Keratinocyte (primary cell): ENCODE measurements at regions not wholly inside any gene's neighbourhood (a gene's known extent, or its start where the extent isn't known, plus 50 kb on each side); places are given as distances from the start of the nearest gene placed in this dataset.

Experiments
- DNase-seq: peaks from one replicate; pipeline ENCODE4 v3.0.0-alpha.2; 2011; ENCODE audit warnings: low read depth, missing footprints, low spot score
- FAIRE-seq: peaks from 2 replicates; lab custom pipeline; 2011; peaks lifted over from hg19 to GRCh38; lab: Jason Lieb, UNC
- H2AFZ ChIP-seq: 2 replicates; pipeline ENCODE4 v1.6.0; 2012; ENCODE audit warnings: low read length, control low read depth, inconsistent platforms; ENCODE audit not compliant: control insufficient read depth
- H3K27ac ChIP-seq: 2 replicates; pipeline ENCODE4 v1.5.1; 2011; ENCODE audit warnings: low read length; ENCODE audit not compliant: control insufficient read depth, insufficient read depth
- H3K27me3 ChIP-seq: 3 replicates; pipeline ENCODE4 v1.6.0; 2011; ENCODE audit warnings: low read length; ENCODE audit not compliant: control insufficient read depth, insufficient read depth; ENCODE audit errors: extremely low read depth
- H3K36me3 ChIP-seq, 2 experiments: 2 replicates in 1 of 2; 3 replicates in 1 of 2; pipeline ENCODE4 v1.5.1; 2011; ENCODE audit warnings: low read length in 2 of 2, mild to moderate bottlenecking in 1 of 2; ENCODE audit not compliant: control insufficient read depth in 2 of 2, insufficient read depth in 2 of 2; ENCODE audit errors: extremely low read depth in 1 of 2
- H3K4me1 ChIP-seq: 3 replicates; pipeline ENCODE4 v1.5.1; 2011; ENCODE audit warnings: low read length; ENCODE audit not compliant: control insufficient read depth, insufficient read depth; ENCODE audit errors: extremely low read depth
- H3K4me2 ChIP-seq: 3 replicates; pipeline ENCODE4 v1.6.0; 2011; ENCODE audit warnings: low read depth, low read length; ENCODE audit not compliant: control insufficient read depth, insufficient read depth; ENCODE audit errors: extremely low read depth
- H3K4me3 ChIP-seq, 3 experiments: fragments of 200-600 bp in 1 of 3; sonication (generic) in 1 of 3; 2 replicates in 2 of 3; 3 replicates in 1 of 3; pipeline ENCODE4 v1.5.1; 2011 to 2016; ENCODE audit warnings: low read length in 3 of 3, mild to moderate bottlenecking in 3 of 3, control low read depth in 2 of 3, inconsistent platforms in 1 of 3, low read depth in 1 of 3, mixed read lengths in 1 of 3, mixed run types in 1 of 3, moderate library complexity in 1 of 3; ENCODE audit not compliant: control insufficient read depth in 2 of 3, insufficient read depth in 2 of 3; ENCODE audit errors: extremely low read depth in 1 of 3
- H3K79me2 ChIP-seq: 2 replicates; pipeline ENCODE4 v1.6.0; 2012; ENCODE audit warnings: low read length; ENCODE audit not compliant: control insufficient read depth, insufficient read depth
- H3K9ac ChIP-seq: 3 replicates; pipeline ENCODE4 v1.6.0; 2011; ENCODE audit warnings: low read length; ENCODE audit not compliant: control insufficient read depth, insufficient read depth; ENCODE audit errors: extremely low read depth
- H3K9me1 ChIP-seq: 3 replicates; pipeline ENCODE4 v1.6.0; 2011; ENCODE audit warnings: low read length; ENCODE audit not compliant: control insufficient read depth, insufficient read depth; ENCODE audit errors: extremely low read depth
- H3K9me3 ChIP-seq: 2 replicates; pipeline ENCODE4 v1.5.1; 2012; ENCODE audit warnings: low read depth, low read length; ENCODE audit not compliant: control insufficient read depth
- H4K20me1 ChIP-seq: 3 replicates; pipeline ENCODE4 v1.6.0; 2011; ENCODE audit warnings: low read length; ENCODE audit not compliant: control insufficient read depth, insufficient read depth; ENCODE audit errors: extremely low read depth
- EZH2 ChIP-seq: IDR thresholded peaks from one replicate; pipeline ENCODE4 v1.6.1; 2012; ENCODE audit warnings: inconsistent platforms, mild to moderate bottlenecking, low read length, moderate library complexity
- dilution Hi-C: fragments of 300-500 bp; cut with MboI; formaldehyde crosslinking; loops from one replicate; pipeline ENCODE4 v1.7.0; 2020; ENCODE audit warnings: low sequenced_read_pairs; ENCODE audit not compliant: extremely low pct_ligation_motif_present
- TF ChIP-seq, protein P1 (sequence below), 3 experiments: IDR thresholded peaks in 1 of 3; conservative IDR thresholded peaks in 1 of 3; optimal IDR thresholded peaks in 1 of 3; 2 replicates in 2 of 3; 3 replicates in 1 of 3; pipeline versions ENCODE3 to v1.5.1; 2011; ENCODE audit warnings: low read length in 3 of 3, mild to moderate bottlenecking in 3 of 3, moderate library complexity in 2 of 3, control low read depth in 1 of 3, inconsistent platforms in 1 of 3; ENCODE audit not compliant: insufficient read depth in 2 of 3; ENCODE audit errors: extremely low read depth in 1 of 3

- Histone ChIP-seq H3K4me2 (no peak overlapping the region), H3K79me2 (no peaks in the 10 kb centered on the region), H4K20me1 (no peaks in the 10 kb centered on the region), H3K36me3 (no peaks in the 10 kb centered on the region), H3K27me3 (no peaks in the 10 kb centered on the region), H3K4me1 (peaks cover 22% of the 10 kb centered on the region), H3K9me3 (no peaks in the 10 kb centered on the region), H3K27ac (no peak overlapping the region), H3K4me3 (no peak overlapping the region), H2AFZ (no peak overlapping the region), H3K9me1 (no peaks in the 10 kb centered on the region), H3K9ac (no peak overlapping the region)
- FAIRE-seq (no peak), DNase-seq (no peak)
- TF ChIP-seq EZH2, result no peak
- TF ChIP-seq, protein P1, sequence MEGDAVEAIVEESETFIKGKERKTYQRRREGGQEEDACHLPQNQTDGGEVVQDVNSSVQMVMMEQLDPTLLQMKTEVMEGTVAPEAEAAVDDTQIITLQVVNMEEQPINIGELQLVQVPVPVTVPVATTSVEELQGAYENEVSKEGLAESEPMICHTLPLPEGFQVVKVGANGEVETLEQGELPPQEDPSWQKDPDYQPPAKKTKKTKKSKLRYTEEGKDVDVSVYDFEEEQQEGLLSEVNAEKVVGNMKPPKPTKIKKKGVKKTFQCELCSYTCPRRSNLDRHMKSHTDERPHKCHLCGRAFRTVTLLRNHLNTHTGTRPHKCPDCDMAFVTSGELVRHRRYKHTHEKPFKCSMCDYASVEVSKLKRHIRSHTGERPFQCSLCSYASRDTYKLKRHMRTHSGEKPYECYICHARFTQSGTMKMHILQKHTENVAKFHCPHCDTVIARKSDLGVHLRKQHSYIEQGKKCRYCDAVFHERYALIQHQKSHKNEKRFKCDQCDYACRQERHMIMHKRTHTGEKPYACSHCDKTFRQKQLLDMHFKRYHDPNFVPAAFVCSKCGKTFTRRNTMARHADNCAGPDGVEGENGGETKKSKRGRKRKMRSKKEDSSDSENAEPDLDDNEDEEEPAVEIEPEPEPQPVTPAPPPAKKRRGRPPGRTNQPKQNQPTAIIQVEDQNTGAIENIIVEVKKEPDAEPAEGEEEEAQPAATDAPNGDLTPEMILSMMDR (optimal IDR thresholded peaks at IDR 0.05 in 1 of 3, IDR thresholded peaks at IDR 0.05 in 1 of 3, conservative IDR thresholded peaks at IDR 0.05 in 1 of 3; ENCODE audit: extremely low read depth in 1 of 3, insufficient read depth in 2 of 3, low read length in 3 of 3), result no peak
- dilution Hi-C loops, result no loop called here
Measured at GRCh38 chr5:149435660-149436059, 56.6 kb upstream of the IL17B start.

DNA sequence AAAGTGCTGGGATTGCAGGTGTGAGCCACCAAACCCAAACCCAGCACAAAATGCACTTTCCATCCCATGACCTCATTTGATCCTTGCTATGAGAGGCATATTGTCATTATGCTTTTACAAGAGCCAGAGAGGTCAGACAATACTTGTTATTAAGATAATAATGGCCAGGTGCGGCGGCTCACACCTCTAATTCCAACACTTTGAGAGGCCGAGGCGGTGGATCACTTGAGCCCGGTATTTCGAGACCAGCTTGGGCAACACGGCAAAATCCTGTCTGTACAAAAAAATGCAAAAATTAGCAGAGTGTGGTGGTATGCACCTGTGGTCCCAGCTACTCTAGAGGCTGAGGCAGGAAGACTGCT lies 55.9 kb upstream of the IL17B start:
- DNase-seq, result no peak
- no peak for TF ChIP-seq EZH2
- TF ChIP-seq, protein P1 (optimal IDR thresholded peaks at IDR 0.05 in 1 of 3, IDR thresholded peaks at IDR 0.05 in 1 of 3, conservative IDR thresholded peaks at IDR 0.05 in 1 of 3; ENCODE audit: extremely low read depth in 1 of 3, insufficient read depth in 2 of 3, low read length in 3 of 3), result no peak
- H4K20me1 ChIP-seq, result no peaks in the 10 kb centered on the region
- no peak for FAIRE-seq
- no peaks in the 10 kb centered on the region for H3K27me3 ChIP-seq
- no peak overlapping the region for H3K4me2 ChIP-seq
- no peak overlapping the region for H3K27ac ChIP-seq
- no peaks in the 10 kb centered on the region for H3K9me1 ChIP-seq
- H3K4me1 ChIP-seq, result peaks cover 16% of the 10 kb centered on the region
- no peak overlapping the region for H3K9ac ChIP-seq
- no peaks in the 10 kb centered on the region for H3K36me3 ChIP-seq
- H3K4me3 ChIP-seq, result no peak overlapping the region
- dilution Hi-C loops, result no loop called here
- H3K9me3 ChIP-seq, result no peaks in the 10 kb centered on the region
- no peak overlapping the region for H2AFZ ChIP-seq
- no peaks in the 10 kb centered on the region for H3K79me2 ChIP-seq
